ENCODE measurements at regions not wholly inside any gene's neighbourhood (a gene's known extent, or its start where the extent isn't known, plus 50 kb on each side); places are given as distances from the start of the nearest gene placed in this dataset.

- TF ChIP-seq CTCF (IDR thresholded peaks at IDR 0.05; ENCODE audit: poor library complexity): no peak
- TF ChIP-seq EZH2phosphoT487 (IDR thresholded peaks at IDR 0.05; ENCODE audit: low read depth, severe bottlenecking, unreplicated experiment): no peak
- TF ChIP-seq EZH2 (IDR thresholded peaks at IDR 0.05; ENCODE audit: borderline replicate concordance): no peak
Observed at GRCh38 chr15:93307513-93307912, 218.5 kb upstream of the RGMA start.

All from hepatocyte (in vitro differentiated cells).